ENCODE measurements at regions not wholly inside any gene's neighbourhood (a gene's known extent, or its start where the extent isn't known, plus 50 kb on each side); places are given as distances from the start of the nearest gene placed in this dataset.

GRCh38 chr3:82306189-82306588 is 544.7 kb upstream of the GBE1 start:
- ATAC-seq = no peak
- no peak for TF ChIP-seq CTCF (IDR thresholded peaks at IDR 0.05)
- no peaks in the 10 kb centered on the region for H3K9me3 ChIP-seq
- intact Hi-C loops (cut with DNase I) = no loop called here
- no peaks in the 10 kb centered on the region for H3K36me3 ChIP-seq
- no peak overlapping the region for H3K4me3 ChIP-seq
- no peak overlapping the region for H3K27ac ChIP-seq
- no peaks in the 10 kb centered on the region for H3K4me1 ChIP-seq
- DNase-seq = no peak
- no peaks in the 10 kb centered on the region for H3K27me3 ChIP-seq

- peak in 1 of 4 donors; percentile 33 for DNase-seq
- H3K4me1 ChIP-seq = no peaks in the 10 kb centered on the region
- H3K9me3 ChIP-seq = peaks cover 0 to 3% of the 10 kb centered on the region in 2 donors
- H3K27me3 ChIP-seq = no peaks in the 10 kb centered on the region
- TF ChIP-seq CTCF (IDR thresholded peaks at IDR 0.05) = no peak
- no peak overlapping the region for H3K27ac ChIP-seq
- no peaks in the 10 kb centered on the region for H3K36me3 ChIP-seq
- no peak overlapping the region for H3K4me3 ChIP-seq
- ATAC-seq = no peak
- intact Hi-C loops (cut with DNase I) = no loop called here
Measured at GRCh38 chr3:82294609-82295008, 533.2 kb upstream of the GBE1 start.

- no peaks in the 10 kb centered on the region for H3K27me3 ChIP-seq
- H3K9me3 ChIP-seq = peaks cover 0 to 5% of the 10 kb centered on the region in 2 donors
- H3K36me3 ChIP-seq = no peaks in the 10 kb centered on the region
- H3K4me3 ChIP-seq = no peak overlapping the region
- H3K4me1 ChIP-seq = no peaks in the 10 kb centered on the region
- no peak overlapping the region for H3K27ac ChIP-seq
- ATAC-seq (no peak), DNase-seq (no peak)
- intact Hi-C loops (cut with DNase I) = no loop called here
- TF ChIP-seq CTCF (IDR thresholded peaks at IDR 0.05) = no peak
Measured at GRCh38 chr3:82293867-82294266, 532.4 kb upstream of the GBE1 start.

- TF ChIP-seq CTCF (IDR thresholded peaks at IDR 0.05) = no peak
- no peak for DNase-seq
- H3K27ac ChIP-seq = no peak overlapping the region
- H3K4me3 ChIP-seq = no peak overlapping the region
- no peaks in the 10 kb centered on the region for H3K27me3 ChIP-seq
- intact Hi-C loops (cut with DNase I) = no loop called here
- ATAC-seq = no peak
- H3K4me1 ChIP-seq = no peaks in the 10 kb centered on the region
- H3K9me3 ChIP-seq = peaks cover 0 to 9% of the 10 kb centered on the region in 2 donors
- H3K36me3 ChIP-seq = no peaks in the 10 kb centered on the region
Measured at GRCh38 chr3:82293435-82293834, 532.0 kb upstream of the GBE1 start.

GRCh38 chr3:82287562-82287961 is 526.1 kb upstream of the GBE1 start:
- no peak for ATAC-seq
- intact Hi-C loops (cut with DNase I) = no loop called here
- TF ChIP-seq CTCF (IDR thresholded peaks at IDR 0.05) = no peak

More at GRCh38 chr3:82287562-82287961, 526.1 kb upstream of the GBE1 start:
- no peak for DNase-seq
- Histone ChIP-seq H3K27me3 (no peaks in the 10 kb centered on the region), H3K27ac (no peak overlapping the region), H3K9me3 (peaks cover 0 to 20% of the 10 kb centered on the region in 2 donors), H3K36me3 (no peaks in the 10 kb centered on the region), H3K4me1 (no peaks in the 10 kb centered on the region), H3K4me3 (no peak overlapping the region)

Data from left lung (tissue), 4 donors.